IMR-90 (cell line): ENCODE measurements at regions not wholly inside any gene's neighbourhood (a gene's known extent, or its start where the extent isn't known, plus 50 kb on each side); places are given as distances from the start of the nearest gene placed in this dataset.

ENCODE experiments used
- BHLHE40 ChIP-seq: fragments of 150-350 bp; IDR thresholded peaks from 2 replicates; pipeline ENCODE4 v1.6.1; 2016; ENCODE audit warnings: mild to moderate bottlenecking, low read depth, low read length
- CEBPB ChIP-seq: IDR thresholded peaks from 2 replicates; pipeline ENCODE4 v1.6.1; 2012; ENCODE audit warnings: low read depth, low read length, improper control_type of control experiment
- CTCF ChIP-seq: conservative IDR thresholded peaks from 2 replicates; pipeline ENCODE4 v1.5.1; 2012; ENCODE audit warnings: mild to moderate bottlenecking, low read depth, low read length, improper control_type of control experiment
- ELK1 ChIP-seq: fragments of 150-350 bp; IDR thresholded peaks from 2 replicates; pipeline ENCODE4 v1.6.1; 2016; ENCODE audit warnings: low read depth, mild to moderate bottlenecking, low read length, moderate library complexity, borderline replicate concordance
- MAFK ChIP-seq: IDR thresholded peaks from 2 replicates; pipeline ENCODE4 v1.6.1; 2012; ENCODE audit warnings: low read depth, low read length, improper control_type of control experiment
- MAZ ChIP-seq: IDR thresholded peaks from 2 replicates; pipeline ENCODE4 v1.6.1; 2012; ENCODE audit warnings: low read depth, mild to moderate bottlenecking, low read length, improper control_type of control experiment, moderate library complexity, borderline replicate concordance
- MXI1 ChIP-seq: IDR thresholded peaks from 2 replicates; pipeline ENCODE4 v1.6.1; 2012; ENCODE audit warnings: low read depth, mild to moderate bottlenecking, low read length, moderate library complexity, borderline replicate concordance
- POLR2A ChIP-seq: IDR thresholded peaks from 2 replicates; pipeline ENCODE4 v1.6.1; 2012; ENCODE audit warnings: mild to moderate bottlenecking, low read depth, low read length
- RAD21 ChIP-seq: IDR thresholded peaks from 2 replicates; pipeline ENCODE4 v1.6.1; 2012; ENCODE audit warnings: low read length, improper control_type of control experiment
- RCOR1 ChIP-seq: IDR thresholded peaks from 2 replicates; pipeline ENCODE4 v1.6.1; 2012; ENCODE audit warnings: mild to moderate bottlenecking, low read length, improper control_type of control experiment; ENCODE audit not compliant: insufficient replicate concordance
- RFX5 ChIP-seq: IDR thresholded peaks from 2 replicates; pipeline ENCODE4 v1.8.0; 2012; ENCODE audit warnings: low read depth, mild to moderate bottlenecking, low read length, moderate library complexity
- USF2 ChIP-seq: fragments of 150-350 bp; IDR thresholded peaks from 2 replicates; pipeline ENCODE4 v1.6.1; 2017; ENCODE audit warnings: mild to moderate bottlenecking, antibody characterized with exemption, low read length, low read depth

DNA sequence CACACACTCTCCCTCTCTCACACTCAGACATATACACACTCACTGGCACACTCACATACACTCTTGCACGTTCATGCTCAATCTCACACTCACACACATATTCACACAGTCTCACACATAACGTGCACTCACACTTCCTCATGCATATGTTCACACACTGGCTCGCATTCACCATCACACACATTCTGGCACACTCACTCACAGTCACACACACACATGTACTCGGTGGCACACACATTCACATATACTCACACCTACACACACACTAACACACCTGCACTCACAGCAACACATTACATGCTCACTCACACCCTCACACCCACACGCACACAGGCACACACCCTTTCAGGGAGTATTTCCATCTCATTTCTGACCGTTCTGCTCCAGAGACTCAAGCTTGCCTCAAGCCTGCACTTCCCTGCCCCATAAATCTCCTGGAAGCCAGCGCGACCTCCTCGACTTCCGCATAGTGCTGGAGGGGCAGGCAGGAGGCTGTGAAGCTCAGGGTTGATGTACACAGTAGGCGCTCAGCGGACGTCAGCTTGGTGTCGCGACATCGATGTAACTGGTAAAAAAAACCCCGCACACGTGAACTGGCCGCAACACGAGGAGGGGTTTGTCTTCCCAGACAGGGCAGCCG, 66.7 kb upstream of the FOXF1 start:
- TF ChIP-seq BHLHE40, result no peak
- no peak for TF ChIP-seq CTCF
- TF ChIP-seq MAFK, result no peak
- TF ChIP-seq POLR2A, result no peak
- TF ChIP-seq MAZ, result no peak
- TF ChIP-seq RAD21, result no peak
- no peak for TF ChIP-seq USF2
- TF ChIP-seq RFX5, result no peak
- no peak for TF ChIP-seq RCOR1
- no peak for TF ChIP-seq MXI1
- TF ChIP-seq CEBPB, result no peak
- no peak for TF ChIP-seq ELK1
